GM18909 (cell line): ENCODE measurements at regions not wholly inside any gene's neighbourhood (a gene's known extent, or its start where the extent isn't known, plus 50 kb on each side); places are given as distances from the start of the nearest gene placed in this dataset.

Experiments
- ATAC-seq: cut with Tn5 transposase; IDR thresholded peaks from one replicate; pipeline ENCODE4 v1.9.1; 2021; ENCODE audit warnings: mild to moderate bottlenecking; ENCODE audit not compliant: unreplicated experiment, poor library complexity

- no peak for ATAC-seq
Observed at GRCh38 chr3:154776549-154777225, 303.4 kb upstream of the MME start.

GRCh38 chr3:154775821-154776548 is 304.1 kb upstream of the MME start:
- no peak for ATAC-seq

GRCh38 chr3:154766765-154767503 is 313.2 kb upstream of the MME start:
- no peak for ATAC-seq

GRCh38 chr3:154764856-154765640 is 315.1 kb upstream of the MME start:
- no peak for ATAC-seq

GRCh38 chr3:154762486-154762885 is 317.6 kb upstream of the MME start:
- ATAC-seq: no peak

- no peak for ATAC-seq
Observed at GRCh38 chr3:154759966-154760365, 320.2 kb upstream of the MME start.

- ATAC-seq: no peak
Observed at GRCh38 chr3:154758109-154758868, 321.8 kb upstream of the MME start.

- no peak for ATAC-seq
Observed at GRCh38 chr3:154753101-154753500, 323.1 kb upstream of the GPR149 start.

GRCh38 chr3:154749514-154749913 is 319.5 kb upstream of the GPR149 start:
- ATAC-seq: no peak

GRCh38 chr3:154745929-154746328 is 315.9 kb upstream of the GPR149 start:
- ATAC-seq: no peak

GRCh38 chr3:154745122-154745521 is 315.1 kb upstream of the GPR149 start:
- no peak for ATAC-seq

GRCh38 chr3:154743418-154743817 is 313.4 kb upstream of the GPR149 start:
- no peak for ATAC-seq

- no peak for ATAC-seq
Observed at GRCh38 chr3:154734468-154734867, 304.5 kb upstream of the GPR149 start.

- no peak for ATAC-seq
Observed at GRCh38 chr3:154730186-154730585, 300.2 kb upstream of the GPR149 start.

- no peak for ATAC-seq
Observed at GRCh38 chr3:154729741-154730140, 299.8 kb upstream of the GPR149 start.

- ATAC-seq: no peak
Observed at GRCh38 chr3:154728285-154728684, 298.3 kb upstream of the GPR149 start.

- no peak for ATAC-seq
Observed at GRCh38 chr3:154720921-154721320, 290.9 kb upstream of the GPR149 start.

GRCh38 chr3:154718053-154718452 is 288.1 kb upstream of the GPR149 start:
- no peak for ATAC-seq

- no peak for ATAC-seq
Observed at GRCh38 chr3:154716170-154716569, 286.2 kb upstream of the GPR149 start.

GRCh38 chr3:154708554-154708953 is 278.6 kb upstream of the GPR149 start:
- ATAC-seq: no peak
